ENCODE measurements at regions not wholly inside any gene's neighbourhood (a gene's known extent, or its start where the extent isn't known, plus 50 kb on each side); places are given as distances from the start of the nearest gene placed in this dataset.

GRCh38 chr15:47514200-47514652 lies 203.1 kb upstream of the SEMA6D start:
- no peak for TF ChIP-seq CTCF (conservative IDR thresholded peaks at IDR 0.05)
- H3K27me3 ChIP-seq (ENCODE audit: control insufficient read depth, insufficient read depth, low read length, poor library complexity, severe bottlenecking), result peaks cover 15% of the 10 kb centered on the region
- Mint-ChIP-seq H3K4me3 (no peak overlapping the region), H3K27me3 (ENCODE audit: insufficient read depth) (no peaks in the 10 kb centered on the region), H3K9me3 (peaks cover 8% of the 10 kb centered on the region), H3K4me1 (peaks cover 9% of the 10 kb centered on the region), H3K27ac (no peak overlapping the region), H3K36me3 (ENCODE audit: low read depth) (no peaks in the 10 kb centered on the region)
- DNase-seq, result no peak
- H3K4me1 ChIP-seq (ENCODE audit: control insufficient read depth, insufficient read depth, low read length), result peaks cover 5% of the 10 kb centered on the region
- H3K4me3 ChIP-seq (ENCODE audit: low read length), result no peak overlapping the region
- H3K27ac ChIP-seq (ENCODE audit: low read depth, low read length), result no peak overlapping the region
- H3K36me3 ChIP-seq (ENCODE audit: control insufficient read depth, insufficient read depth, low read length), result no peaks in the 10 kb centered on the region
- H3K9ac ChIP-seq (ENCODE audit: extremely low read depth, low read length, poor library complexity, severe bottlenecking), result no peak overlapping the region
- peaks cover 9% of the 10 kb centered on the region for H3K9me3 ChIP-seq (ENCODE audit: control insufficient read depth, low read length)
- 88 to 89% methylated on average over 2 of the region's 2 CpGs for WGBS, 2 experiments (ENCODE audit: insufficient coverage in 1 of 2, insufficient read length in 1 of 2)

GRCh38 chr15:47516558-47516957 lies 200.7 kb upstream of the SEMA6D start:
- no peaks in the 10 kb centered on the region for H3K36me3 Mint-ChIP-seq (ENCODE audit: low read depth)

GRCh38 chr15:47516972-47517371 lies 200.3 kb upstream of the SEMA6D start:
- Mint-ChIP-seq H3K36me3 (ENCODE audit: low read depth) (no peaks in the 10 kb centered on the region), H3K27me3 (ENCODE audit: insufficient read depth) (peaks cover 10% of the 10 kb centered on the region), H3K4me3 (no peak overlapping the region), H3K9me3 (no peaks in the 10 kb centered on the region), H3K4me1 (peaks cover 9% of the 10 kb centered on the region), H3K27ac (no peak overlapping the region)
- Histone ChIP-seq H3K27me3 (ENCODE audit: control insufficient read depth, insufficient read depth, low read length, poor library complexity, severe bottlenecking) (peaks cover 15% of the 10 kb centered on the region), H3K36me3 (ENCODE audit: control insufficient read depth, insufficient read depth, low read length) (no peaks in the 10 kb centered on the region), H3K27ac (ENCODE audit: low read depth, low read length) (no peak overlapping the region), H3K9ac (ENCODE audit: extremely low read depth, low read length, poor library complexity, severe bottlenecking) (no peak overlapping the region), H3K4me1 (ENCODE audit: control insufficient read depth, insufficient read depth, low read length) (peaks cover 5% of the 10 kb centered on the region), H3K9me3 (ENCODE audit: control insufficient read depth, low read length) (no peaks in the 10 kb centered on the region), H3K4me3 (ENCODE audit: low read length) (no peak overlapping the region)
- no peak for DNase-seq
- TF ChIP-seq CTCF (conservative IDR thresholded peaks at IDR 0.05), result no peak
- 90 to 100% methylated on average over 1 of the region's 1 CpG for WGBS, 2 experiments (ENCODE audit: insufficient coverage in 1 of 2, insufficient read length in 1 of 2)

More at GRCh38 chr15:47516558-47516957, 200.7 kb upstream of the SEMA6D start:
- H3K4me3 Mint-ChIP-seq, result no peak overlapping the region
- Histone ChIP-seq H3K4me3 (ENCODE audit: low read length) (no peak overlapping the region), H3K9me3 (ENCODE audit: control insufficient read depth, low read length) (no peaks in the 10 kb centered on the region), H3K36me3 (ENCODE audit: control insufficient read depth, insufficient read depth, low read length) (no peaks in the 10 kb centered on the region), H3K27ac (ENCODE audit: low read depth, low read length) (no peak overlapping the region), H3K9ac (ENCODE audit: extremely low read depth, low read length, poor library complexity, severe bottlenecking) (no peak overlapping the region), H3K27me3 (ENCODE audit: control insufficient read depth, insufficient read depth, low read length, poor library complexity, severe bottlenecking) (peaks cover 15% of the 10 kb centered on the region), H3K4me1 (ENCODE audit: control insufficient read depth, insufficient read depth, low read length) (peaks cover 5% of the 10 kb centered on the region)
- no peak overlapping the region for H3K27ac Mint-ChIP-seq
- peaks cover 9% of the 10 kb centered on the region for H3K27me3 Mint-ChIP-seq (ENCODE audit: insufficient read depth)
- DNase-seq, result no peak
- TF ChIP-seq CTCF (conservative IDR thresholded peaks at IDR 0.05), result no peak
- H3K9me3 Mint-ChIP-seq, result no peaks in the 10 kb centered on the region
- peaks cover 9% of the 10 kb centered on the region for H3K4me1 Mint-ChIP-seq
- 90 to 91% methylated on average over 1 to 2 of the region's 2 CpGs for WGBS, 2 experiments (ENCODE audit: insufficient coverage in 1 of 2, insufficient read length in 1 of 2)
